GM23338 (cell line): ENCODE measurements at regions not wholly inside any gene's neighbourhood (a gene's known extent, or its start where the extent isn't known, plus 50 kb on each side); places are given as distances from the start of the nearest gene placed in this dataset.

ENCODE experiments used
- ATAC-seq: fragments of 200-7000 bp; cut with Tn5 transposase; 3 replicates; pipeline ENCODE4 v1.9.1; 2020
- DNase-seq: peaks from one replicate; pipeline ENCODE4 v3.0.0-alpha.2; 2015; ENCODE audit warnings: low spot score
- H2AFZ ChIP-seq: fragments of 200-600 bp; sonication (generic); 2 replicates; pipeline ENCODE4 v1.8.0; 2016; ENCODE audit warnings: antibody characterized with exemption, mild to moderate bottlenecking, moderate library complexity
- H3F3A ChIP-seq: fragments of 200-600 bp; sonication (generic); replicated peaks from 2 replicates; pipeline ENCODE4 v1.8.0; 2017; ENCODE audit warnings: antibody characterized with exemption, mixed run types, low read depth
- H3K27ac ChIP-seq: fragments of 200-600 bp; sonication (generic); 2 replicates; pipeline ENCODE4 v1.6.1; 2016; ENCODE audit warnings: low read depth
- H3K27me3 ChIP-seq: fragments of 200-600 bp; sonication (generic); 2 replicates; pipeline ENCODE4 v1.8.0; 2016; ENCODE audit warnings: mild to moderate bottlenecking, mixed run types, moderate library complexity; ENCODE audit not compliant: insufficient read depth
- H3K36me3 ChIP-seq: fragments of 200-600 bp; sonication (generic); 2 replicates; pipeline ENCODE4 v1.8.0; 2016; ENCODE audit warnings: mild to moderate bottlenecking; ENCODE audit not compliant: insufficient read depth
- H3K4me1 ChIP-seq: fragments of 200-600 bp; sonication (generic); 2 replicates; pipeline ENCODE4 v1.8.0; 2016; ENCODE audit warnings: mild to moderate bottlenecking, moderate library complexity; ENCODE audit not compliant: insufficient read depth
- H3K4me2 ChIP-seq: fragments of 200-600 bp; sonication (generic); 2 replicates; pipeline ENCODE4 v1.7.1; 2017; ENCODE audit warnings: mixed run types
- H3K4me3 ChIP-seq: fragments of 200-600 bp; sonication (generic); 2 replicates; pipeline ENCODE4 v1.6.1; 2016; ENCODE audit warnings: mixed run types
- H3K79me2 ChIP-seq: fragments of 200-600 bp; sonication (generic); replicated peaks from 2 replicates; pipeline ENCODE4 v1.8.0; 2017; ENCODE audit warnings: mild to moderate bottlenecking; ENCODE audit not compliant: insufficient read depth
- H3K9me2 ChIP-seq: fragments of 200-600 bp; sonication (generic); 2 replicates; pipeline ENCODE4 v1.8.0; 2017; ENCODE audit not compliant: insufficient read depth
- H4K20me1 ChIP-seq: fragments of 200-600 bp; sonication (generic); replicated peaks from 2 replicates; pipeline ENCODE4 v1.8.0; 2017; ENCODE audit warnings: mild to moderate bottlenecking; ENCODE audit not compliant: insufficient read depth
- H3K27ac Mint-ChIP-seq: 2 replicates; pipeline ENCODE4 v1.8.0; 2020; ENCODE audit warnings: inconsistent platforms, mild to moderate bottlenecking, moderate library complexity, mixed read lengths
- H3K27me3 Mint-ChIP-seq: 3 replicates; pipeline ENCODE4 v1.8.0; 2022; ENCODE audit warnings: low read depth, mild to moderate bottlenecking, moderate library complexity, mixed read lengths, inconsistent platforms; ENCODE audit not compliant: insufficient read depth, poor library complexity
- H3K36me3 Mint-ChIP-seq: 3 replicates; pipeline ENCODE4 v1.8.0; 2021; ENCODE audit warnings: low read depth, mild to moderate bottlenecking, inconsistent platforms, moderate library complexity, mixed read lengths
- H3K4me1 Mint-ChIP-seq: 3 replicates; pipeline ENCODE4 v1.8.0; 2020; ENCODE audit warnings: mild to moderate bottlenecking, inconsistent platforms, mixed read lengths
- H3K4me3 Mint-ChIP-seq: 3 replicates; pipeline ENCODE4 v1.8.0; 2021; ENCODE audit warnings: moderate library complexity, mild to moderate bottlenecking, inconsistent platforms, mixed read lengths
- H3K9me3 Mint-ChIP-seq: 3 replicates; pipeline ENCODE4 v1.8.0; 2020; ENCODE audit warnings: moderate library complexity, mild to moderate bottlenecking, inconsistent platforms, mixed read lengths
- CREB1 ChIP-seq: fragments of 250-450 bp; sonication (Bioruptor Pico); IDR thresholded peaks from 2 replicates; pipeline ENCODE4 v1.5.0; 2020; ENCODE audit warnings: low read depth, mild to moderate bottlenecking, moderate library complexity
- EZH2 ChIP-seq: fragments of 200-600 bp; sonication (generic); IDR thresholded peaks from one replicate; pipeline ENCODE4 v1.8.0; 2017; ENCODE audit warnings: antibody characterized with exemption, mild to moderate bottlenecking, low read depth; ENCODE audit not compliant: unreplicated experiment
- EZH2phosphoT487 ChIP-seq: fragments of 200-600 bp; sonication (generic); IDR thresholded peaks from one replicate; pipeline ENCODE4 v1.8.1; 2018; ENCODE audit warnings: antibody characterized with exemption; ENCODE audit not compliant: unreplicated experiment
- JUNB ChIP-seq: IDR thresholded peaks from one replicate; pipeline ENCODE4 v1.6.1; 2016; ENCODE audit warnings: antibody characterized with exemption; ENCODE audit not compliant: unreplicated experiment
- NANOG ChIP-seq: IDR thresholded peaks from 2 replicates; pipeline ENCODE4 v1.6.1; 2016; ENCODE audit warnings: antibody characterized with exemption, borderline replicate concordance
- POLR2AphosphoS5 ChIP-seq: IDR thresholded peaks from 2 replicates; pipeline ENCODE4 v1.6.1; 2016; ENCODE audit warnings: antibody characterized with exemption, low read depth
- REST ChIP-seq: IDR thresholded peaks from one replicate; pipeline ENCODE4 v1.6.1; 2018; ENCODE audit warnings: antibody characterized with exemption; ENCODE audit not compliant: unreplicated experiment
- STAT1 ChIP-seq: IDR thresholded peaks from one replicate; pipeline ENCODE4 v1.6.1; 2016; ENCODE audit warnings: antibody characterized with exemption; ENCODE audit not compliant: unreplicated experiment
- ZNF114 ChIP-seq: fragments of 250-450 bp; sonication (Bioruptor Pico); IDR thresholded peaks from 2 replicates; pipeline ENCODE4 v1.5.0; 2020; ENCODE audit warnings: mild to moderate bottlenecking, moderate library complexity
- ZNF331 ChIP-seq: fragments of 250-450 bp; sonication (Bioruptor Pico); IDR thresholded peaks from 2 replicates; pipeline ENCODE4 v1.5.0; 2020; ENCODE audit warnings: low read depth, mild to moderate bottlenecking, moderate library complexity
- TF ChIP-seq, protein P1 (sequence below), 2 experiments: fragments of 200-600 bp in 1 of 2; sonication (generic) in 1 of 2; conservative IDR thresholded peaks; 2 replicates each; pipeline versions ENCODE4 v1.5.1 to v1.6.1; 2016 to 2017; ENCODE audit warnings: antibody characterized with exemption in 2 of 2, low read depth in 2 of 2, mild to moderate bottlenecking in 2 of 2, moderate library complexity in 1 of 2
- TF ChIP-seq, protein P2 (sequence below): IDR thresholded peaks from 2 replicates; pipeline ENCODE4 v1.6.1; 2016; ENCODE audit warnings: antibody characterized with exemption

GRCh38 chr6:67535946-67536345 lies 1099.1 kb upstream of the ADGRB3 start (continued):
- TF ChIP-seq, protein P1, sequence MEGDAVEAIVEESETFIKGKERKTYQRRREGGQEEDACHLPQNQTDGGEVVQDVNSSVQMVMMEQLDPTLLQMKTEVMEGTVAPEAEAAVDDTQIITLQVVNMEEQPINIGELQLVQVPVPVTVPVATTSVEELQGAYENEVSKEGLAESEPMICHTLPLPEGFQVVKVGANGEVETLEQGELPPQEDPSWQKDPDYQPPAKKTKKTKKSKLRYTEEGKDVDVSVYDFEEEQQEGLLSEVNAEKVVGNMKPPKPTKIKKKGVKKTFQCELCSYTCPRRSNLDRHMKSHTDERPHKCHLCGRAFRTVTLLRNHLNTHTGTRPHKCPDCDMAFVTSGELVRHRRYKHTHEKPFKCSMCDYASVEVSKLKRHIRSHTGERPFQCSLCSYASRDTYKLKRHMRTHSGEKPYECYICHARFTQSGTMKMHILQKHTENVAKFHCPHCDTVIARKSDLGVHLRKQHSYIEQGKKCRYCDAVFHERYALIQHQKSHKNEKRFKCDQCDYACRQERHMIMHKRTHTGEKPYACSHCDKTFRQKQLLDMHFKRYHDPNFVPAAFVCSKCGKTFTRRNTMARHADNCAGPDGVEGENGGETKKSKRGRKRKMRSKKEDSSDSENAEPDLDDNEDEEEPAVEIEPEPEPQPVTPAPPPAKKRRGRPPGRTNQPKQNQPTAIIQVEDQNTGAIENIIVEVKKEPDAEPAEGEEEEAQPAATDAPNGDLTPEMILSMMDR (conservative IDR thresholded peaks at IDR 0.05; ENCODE audit: low read depth in 2 of 2): no peak
- TF ChIP-seq, protein P2, sequence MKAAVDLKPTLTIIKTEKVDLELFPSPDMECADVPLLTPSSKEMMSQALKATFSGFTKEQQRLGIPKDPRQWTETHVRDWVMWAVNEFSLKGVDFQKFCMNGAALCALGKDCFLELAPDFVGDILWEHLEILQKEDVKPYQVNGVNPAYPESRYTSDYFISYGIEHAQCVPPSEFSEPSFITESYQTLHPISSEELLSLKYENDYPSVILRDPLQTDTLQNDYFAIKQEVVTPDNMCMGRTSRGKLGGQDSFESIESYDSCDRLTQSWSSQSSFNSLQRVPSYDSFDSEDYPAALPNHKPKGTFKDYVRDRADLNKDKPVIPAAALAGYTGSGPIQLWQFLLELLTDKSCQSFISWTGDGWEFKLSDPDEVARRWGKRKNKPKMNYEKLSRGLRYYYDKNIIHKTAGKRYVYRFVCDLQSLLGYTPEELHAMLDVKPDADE: no peak
- TF ChIP-seq POLR2AphosphoS5 (no peak), ZNF114 (no peak), JUNB (no peak), EZH2phosphoT487 (no peak), STAT1 (no peak)

GRCh38 chr6:67506352-67506751 lies 1128.7 kb upstream of the ADGRB3 start:
- DNase-seq (no peak), ATAC-seq (no peak)
- H4K20me1 ChIP-seq: no peaks in the 10 kb centered on the region
- Mint-ChIP-seq H3K9me3 (peaks cover 23% of the 10 kb centered on the region), H3K27me3 (no peaks in the 10 kb centered on the region), H3K27ac (no peak overlapping the region), H3K4me3 (no peak overlapping the region), H3K36me3 (peaks cover 26% of the 10 kb centered on the region), H3K4me1 (peaks cover 4% of the 10 kb centered on the region; the same call in 2 of the 3 replicates)
- no peaks in the 10 kb centered on the region for H3K79me2 ChIP-seq
- H3K36me3 ChIP-seq: no peaks in the 10 kb centered on the region; the same call in 1 of the 2 replicates
- H3K4me1 ChIP-seq: no peaks in the 10 kb centered on the region
- no peak overlapping the region for H3K4me2 ChIP-seq
- H2AFZ ChIP-seq: no peak overlapping the region
- no peaks in the 10 kb centered on the region for H3F3A ChIP-seq
- H3K4me3 ChIP-seq: no peak overlapping the region
- H3K27me3 ChIP-seq: no peaks in the 10 kb centered on the region
- H3K9me2 ChIP-seq: no peaks in the 10 kb centered on the region; the same call in 1 of the 2 replicates
- H3K27ac ChIP-seq: no peak overlapping the region
- no peak for TF ChIP-seq EZH2
- TF ChIP-seq, protein P1 (conservative IDR thresholded peaks at IDR 0.05; ENCODE audit: low read depth in 2 of 2): no peak
- TF ChIP-seq JUNB: no peak
- TF ChIP-seq STAT1: no peak
- TF ChIP-seq REST: no peak
- TF ChIP-seq NANOG: no peak
- TF ChIP-seq, protein P2: no peak
- TF ChIP-seq CREB1 (CRISPR knock-in tag): no peak
- TF ChIP-seq ZNF331 (CRISPR knock-in tag): no peak
- TF ChIP-seq EZH2phosphoT487: no peak
- no peak for TF ChIP-seq POLR2AphosphoS5
- TF ChIP-seq ZNF114: no peak
